ENCODE measurements at regions not wholly inside any gene's neighbourhood (a gene's known extent, or its start where the extent isn't known, plus 50 kb on each side); places are given as distances from the start of the nearest gene placed in this dataset.

DNA sequence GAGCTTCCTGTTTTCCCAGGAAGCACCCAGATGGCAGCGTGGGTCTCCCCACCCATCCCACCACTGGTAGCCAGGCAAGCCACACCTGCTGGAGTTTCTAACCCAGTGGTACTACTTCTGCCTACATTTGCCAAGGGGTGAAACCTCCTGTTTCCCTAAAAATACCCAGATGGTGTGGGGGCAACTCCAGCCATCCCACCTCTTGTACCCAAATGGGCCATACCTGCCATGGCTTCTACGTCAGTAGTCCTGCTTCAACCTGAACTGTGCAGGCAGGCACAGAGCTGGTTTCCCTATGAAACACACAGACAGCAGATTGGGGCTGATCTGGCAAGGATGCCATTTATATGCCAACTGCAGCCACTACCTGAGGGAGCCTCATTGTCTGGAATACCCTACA is 809.4 kb upstream of the MIR17HG start:
- no peak for FAIRE-seq
- Histone ChIP-seq H3K4me2 (ENCODE audit: insufficient read depth, low read length) (no peak overlapping the region), H3K9me1 (ENCODE audit: control insufficient read depth, insufficient read depth, low read length) (no peaks in the 10 kb centered on the region), H3K27me3 (ENCODE audit: control insufficient read depth in 2 of 2, insufficient read depth in 2 of 2, low read length in 2 of 2) (no peaks in the 10 kb centered on the region), H2AFZ (ENCODE audit: low read depth, low read length) (no peak overlapping the region), H3K9ac (ENCODE audit: insufficient read depth in 1 of 2, low read depth in 2 of 2, low read length in 2 of 2) (no peak overlapping the region), H3K36me3 (ENCODE audit: control insufficient read depth, insufficient read depth, low read length) (no peaks in the 10 kb centered on the region), H3K9me3 (replicated peaks; ENCODE audit: control insufficient read depth, insufficient read depth, low read depth, low read length) (peaks cover 6% of the 10 kb centered on the region), H4K20me1 (replicated peaks; ENCODE audit: control insufficient read depth, insufficient read depth, low read length) (no peaks in the 10 kb centered on the region), H3K27ac (ENCODE audit: extremely low read depth, low read depth, low read length) (no peak overlapping the region), H3K4me1 (replicated peaks in 1 of 2; ENCODE audit: control insufficient read depth in 2 of 2, insufficient read depth in 2 of 2, low read length in 2 of 2) (no peaks in the 10 kb centered on the region), H3K4me3 (no peak overlapping the region), H3K79me2 (ENCODE audit: control insufficient read depth, insufficient read depth, low read length) (no peaks in the 10 kb centered on the region)
- no peak for ATAC-seq
- no peak for DNase-seq (ENCODE audit: extremely low read depth in 1 of 4, low spot score in 3 of 4)
- intact Hi-C loops (cut with micrococcal nuclease) (no loop called here), in situ Hi-C loops (cut with MboI) (no loop called here)
- 0% methylated on average over 2 of the region's 2 CpGs for WGBS (ENCODE audit: insufficient coverage, low coverage, missing lambda C conversion rate)
- BruUV-seq (replicated peaks), result no TSS peak
- ChIA-PET POLR2A (interaction anchor here (1.0 kb wide), 1 partner anchor 9 kb away, joined by 4 read pairs; no protein-coding TSS in a partner anchor), CTCF (ENCODE audit: low intra/inter-chr PET ratio) (no interaction called here)
- TF ChIP-seq CBX3 (IDR thresholded peaks at IDR 0.05; ENCODE audit: borderline replicate concordance in 1 of 2, low read length in 2 of 2), result peak in 1 of 2 experiments; percentile 95; a peak in 1 of 3 replicates
- TF ChIP-seq SETDB1 (IDR thresholded peaks at IDR 0.05; ENCODE audit: low read length), result peak; percentile 42
- TF ChIP-seq ATF1 (CRISPR knock-in tag; IDR thresholded peaks at IDR 0.05), result peak; percentile 21; the same call in 1 of the 2 replicates
- no peak for TF ChIP-seq ATF1 (tag; IDR thresholded peaks at IDR 0.05)
- 0 out of 2 replicates have a peak, but pooled peaks have one; percentile 19 for TF ChIP-seq JUNB (CRISPR knock-in tag; conservative IDR thresholded peaks at IDR 0.05)
- TF ChIP-seq, protein P1, sequence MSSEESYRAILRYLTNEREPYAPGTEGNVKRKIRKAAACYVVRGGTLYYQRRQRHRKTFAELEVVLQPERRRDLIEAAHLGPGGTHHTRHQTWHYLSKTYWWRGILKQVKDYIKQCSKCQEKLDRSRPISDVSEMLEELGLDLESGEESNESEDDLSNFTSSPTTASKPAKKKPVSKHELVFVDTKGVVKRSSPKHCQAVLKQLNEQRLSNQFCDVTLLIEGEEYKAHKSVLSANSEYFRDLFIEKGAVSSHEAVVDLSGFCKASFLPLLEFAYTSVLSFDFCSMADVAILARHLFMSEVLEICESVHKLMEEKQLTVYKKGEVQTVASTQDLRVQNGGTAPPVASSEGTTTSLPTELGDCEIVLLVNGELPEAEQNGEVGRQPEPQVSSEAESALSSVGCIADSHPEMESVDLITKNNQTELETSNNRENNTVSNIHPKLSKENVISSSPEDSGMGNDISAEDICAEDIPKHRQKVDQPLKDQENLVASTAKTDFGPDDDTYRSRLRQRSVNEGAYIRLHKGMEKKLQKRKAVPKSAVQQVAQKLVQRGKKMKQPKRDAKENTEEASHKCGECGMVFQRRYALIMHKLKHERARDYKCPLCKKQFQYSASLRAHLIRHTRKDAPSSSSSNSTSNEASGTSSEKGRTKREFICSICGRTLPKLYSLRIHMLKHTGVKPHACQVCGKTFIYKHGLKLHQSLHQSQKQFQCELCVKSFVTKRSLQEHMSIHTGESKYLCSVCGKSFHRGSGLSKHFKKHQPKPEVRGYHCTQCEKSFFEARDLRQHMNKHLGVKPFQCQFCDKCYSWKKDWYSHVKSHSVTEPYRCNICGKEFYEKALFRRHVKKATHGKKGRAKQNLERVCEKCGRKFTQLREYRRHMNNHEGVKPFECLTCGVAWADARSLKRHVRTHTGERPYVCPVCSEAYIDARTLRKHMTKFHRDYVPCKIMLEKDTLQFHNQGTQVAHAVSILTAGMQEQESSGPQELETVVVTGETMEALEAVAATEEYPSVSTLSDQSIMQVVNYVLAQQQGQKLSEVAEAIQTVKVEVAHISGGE (CRISPR knock-in tag; IDR thresholded peaks at IDR 0.05), result peak in 1 of 3 experiments; percentile 42; a peak in 1 of 6 replicates
- peak; percentile 1; the same call in 1 of the 2 replicates for TF ChIP-seq ZNF184 (CRISPR knock-in tag; IDR thresholded peaks at IDR 0.05)
- TF ChIP-seq, protein P2, sequence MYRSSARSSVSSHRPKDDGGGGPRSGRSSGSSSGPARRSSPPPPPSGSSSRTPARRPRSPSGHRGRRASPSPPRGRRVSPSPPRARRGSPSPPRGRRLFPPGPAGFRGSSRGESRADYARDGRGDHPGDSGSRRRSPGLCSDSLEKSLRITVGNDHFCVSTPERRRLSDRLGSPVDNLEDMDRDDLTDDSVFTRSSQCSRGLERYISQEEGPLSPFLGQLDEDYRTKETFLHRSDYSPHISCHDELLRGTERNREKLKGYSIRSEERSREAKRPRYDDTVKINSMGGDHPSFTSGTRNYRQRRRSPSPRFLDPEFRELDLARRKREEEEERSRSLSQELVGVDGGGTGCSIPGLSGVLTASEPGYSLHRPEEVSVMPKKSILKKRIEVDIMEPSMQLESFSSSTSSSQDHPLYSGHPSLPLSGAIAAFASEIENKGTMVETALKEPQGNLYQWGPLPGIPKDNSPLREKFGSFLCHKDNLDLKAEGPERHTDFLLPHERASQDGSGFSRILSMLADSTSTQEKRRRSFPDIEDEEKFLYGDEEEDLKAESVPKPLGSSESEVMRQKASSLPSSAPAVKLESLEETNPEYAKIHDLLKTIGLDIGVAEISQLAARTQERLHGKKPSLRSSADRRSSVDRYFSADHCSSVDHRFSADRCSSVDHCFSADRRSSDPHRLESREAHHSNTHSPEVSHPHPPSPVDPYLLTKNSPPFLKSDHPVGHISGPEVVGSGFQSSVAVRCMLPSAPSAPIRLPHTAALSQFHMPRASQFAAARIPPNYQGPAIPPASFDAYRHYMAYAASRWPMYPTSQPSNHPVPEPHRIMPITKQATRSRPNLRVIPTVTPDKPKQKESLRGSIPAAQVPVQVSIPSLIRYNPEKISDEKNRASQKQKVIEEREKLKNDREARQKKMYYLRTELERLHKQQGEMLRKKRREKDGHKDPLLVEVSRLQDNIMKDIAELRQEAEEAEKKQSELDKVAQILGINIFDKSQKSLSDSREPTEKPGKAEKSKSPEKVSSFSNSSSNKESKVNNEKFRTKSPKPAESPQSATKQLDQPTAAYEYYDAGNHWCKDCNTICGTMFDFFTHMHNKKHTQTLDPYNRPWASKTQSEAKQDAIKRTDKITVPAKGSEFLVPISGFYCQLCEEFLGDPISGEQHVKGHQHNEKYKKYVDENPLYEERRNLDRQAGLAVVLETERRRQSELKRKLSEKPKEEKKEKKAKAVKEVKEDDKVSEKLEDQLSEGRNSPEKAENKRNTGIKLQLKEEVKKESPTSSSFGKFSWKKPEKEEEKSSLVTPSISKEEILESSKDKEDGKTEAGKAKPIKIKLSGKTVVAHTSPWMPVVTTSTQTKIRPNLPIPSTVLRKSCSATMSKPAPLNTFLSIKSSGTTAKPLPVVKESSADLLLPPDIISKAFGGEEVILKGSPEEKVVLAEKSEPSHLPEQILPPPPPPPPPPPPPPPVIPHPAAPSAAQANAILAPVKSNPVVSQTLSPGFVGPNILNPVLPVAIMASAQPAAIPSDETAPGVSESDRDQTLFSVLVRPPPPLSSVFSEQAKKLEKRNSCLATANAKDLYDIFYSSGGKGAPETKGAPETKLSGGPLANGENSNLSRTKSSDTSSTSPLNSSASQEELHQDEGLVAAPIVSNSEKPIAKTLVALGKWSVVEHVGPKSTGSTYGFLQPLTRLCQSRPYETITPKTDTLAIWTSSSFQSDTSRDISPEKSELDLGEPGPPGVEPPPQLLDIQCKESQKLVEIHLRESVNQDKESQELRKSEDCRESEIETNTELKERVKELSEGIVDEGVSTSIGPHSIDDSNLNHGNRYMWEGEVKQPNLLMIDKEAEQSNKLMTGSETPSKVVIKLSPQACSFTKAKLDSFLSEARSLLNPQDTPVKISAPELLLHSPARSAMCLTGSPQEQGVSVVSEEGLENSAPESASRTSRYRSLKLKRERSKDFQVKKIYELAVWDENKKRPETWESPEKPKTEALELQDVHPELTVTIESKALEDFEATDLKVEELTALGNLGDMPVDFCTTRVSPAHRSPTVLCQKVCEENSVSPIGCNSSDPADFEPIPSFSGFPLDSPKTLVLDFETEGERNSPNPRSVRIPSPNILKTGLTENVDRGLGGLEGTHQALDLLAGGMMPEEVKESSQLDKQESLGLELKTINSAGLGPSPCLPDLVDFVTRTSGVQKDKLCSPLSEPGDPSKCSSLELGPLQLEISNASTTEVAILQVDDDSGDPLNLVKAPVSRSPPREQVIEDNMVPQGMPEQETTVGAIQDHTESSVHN (IDR thresholded peaks at IDR 0.05; ENCODE audit: borderline replicate concordance in 1 of 2, low read depth in 1 of 2), result no peak

Data from K562 (cell line).